ENCODE measurements at regions not wholly inside any gene's neighbourhood (a gene's known extent, or its start where the extent isn't known, plus 50 kb on each side); places are given as distances from the start of the nearest gene placed in this dataset.

DNA sequence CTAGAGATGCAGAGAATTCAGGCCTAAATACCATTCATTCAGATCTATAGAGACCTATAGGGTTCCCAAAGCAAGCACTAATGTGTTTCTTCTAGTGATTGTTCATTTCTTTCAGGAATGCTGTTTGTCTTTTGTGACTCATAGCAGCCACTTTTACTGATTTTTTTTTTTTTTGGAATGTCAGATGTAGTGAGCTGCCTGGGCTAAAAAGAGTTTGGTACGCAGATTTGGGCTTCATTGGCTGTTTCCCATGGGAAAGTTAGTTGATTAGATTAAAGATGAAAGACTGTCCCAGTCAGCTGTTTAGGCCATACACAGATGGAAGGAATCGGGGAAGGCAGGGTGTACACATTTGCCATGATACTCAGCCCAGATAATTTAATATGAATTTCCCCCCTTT, 87.6 kb downstream of the CDC42EP3 start:
- H3K27ac ChIP-seq, result peak overlapping the region in 2 of 4 donors; percentile 63 to 65
- no peaks in the 10 kb centered on the region for H3K27me3 ChIP-seq
- no peak for TF ChIP-seq CTCF (IDR thresholded peaks at IDR 0.05)
- H3K36me3 ChIP-seq, result no peaks in the 10 kb centered on the region
- H3K4me1 ChIP-seq, result peaks cover 15 to 44% (median 37%) of the 10 kb centered on the region in 3 donors
- DNase-seq (no peak), FAIRE-seq (no peak), ATAC-seq (peak; percentile 3 to 19 (median 12))
- no peak overlapping the region for H3K4me3 ChIP-seq
- intact Hi-C loops (cut with DNase I), result no loop called here
- WGBS, 2 donors, result 36 to 41% methylated on average over 2 of the region's 2 CpGs
- no peaks in the 10 kb centered on the region for H3K9me3 ChIP-seq

GRCh38 chr2:37585295-37585908, 86.0 kb downstream of the CDC42EP3 start:
- Histone ChIP-seq H3K9me3 (no peaks in the 10 kb centered on the region), H3K4me1 (peaks cover 15 to 48% (median 45%) of the 10 kb centered on the region in 3 donors), H3K27ac (peak overlapping the region; percentile 2 to 80 (median 64)), H3K27me3 (no peaks in the 10 kb centered on the region), H3K36me3 (no peaks in the 10 kb centered on the region), H3K4me3 (no peak overlapping the region)
- peak in 5 of 6 donors; percentile 42 to 83 (median 62) for DNase-seq
- FAIRE-seq, result no peak
- no peak for TF ChIP-seq CTCF (IDR thresholded peaks at IDR 0.05)
- ATAC-seq, result peak; percentile 86 to 91 (median 88)
- WGBS, 2 donors, result 31 to 33% methylated on average over 5 of the region's 5 CpGs
- intact Hi-C loops (cut with DNase I), result no loop called here

GRCh38 chr2:37585982-37586621, 85.3 kb downstream of the CDC42EP3 start:
- no peak for FAIRE-seq

GRCh38 chr2:37586663-37587317, 84.7 kb downstream of the CDC42EP3 start:
- TF ChIP-seq CTCF (IDR thresholded peaks at IDR 0.05), result no peak
- DNase-seq (no peak), ATAC-seq (no peak), FAIRE-seq (no peak)
- 69 to 72% methylated on average over 3 of the region's 3 CpGs for WGBS, 2 donors
- Histone ChIP-seq H3K27me3 (no peaks in the 10 kb centered on the region), H3K4me1 (peaks cover 15 to 52% (median 48%) of the 10 kb centered on the region in 3 donors), H3K36me3 (no peaks in the 10 kb centered on the region), H3K27ac (peak overlapping the region; percentile 23 to 80 (median 64)), H3K4me3 (no peak overlapping the region), H3K9me3 (no peaks in the 10 kb centered on the region)
- intact Hi-C loops (cut with DNase I), result no loop called here

More at GRCh38 chr2:37585982-37586621, 85.3 kb downstream of the CDC42EP3 start:
- 32 to 35% methylated on average over 7 of the region's 7 CpGs for WGBS, 2 donors
- intact Hi-C loops (cut with DNase I), result no loop called here
- H3K27me3 ChIP-seq, result no peaks in the 10 kb centered on the region
- H3K4me3 ChIP-seq, result no peak overlapping the region
- H3K9me3 ChIP-seq, result no peaks in the 10 kb centered on the region
- peak in 3 of 4 donors; percentile 1 to 23 (median 5) for ATAC-seq
- no peak for DNase-seq
- no peaks in the 10 kb centered on the region for H3K36me3 ChIP-seq
- peak overlapping the region; percentile 23 to 80 (median 64) for H3K27ac ChIP-seq
- H3K4me1 ChIP-seq, result peaks cover 15 to 50% (median 48%) of the 10 kb centered on the region in 3 donors
- no peak for TF ChIP-seq CTCF (IDR thresholded peaks at IDR 0.05)

Data from pancreas (tissue), 10 donors.